ENCODE measurements at regions not wholly inside any gene's neighbourhood (a gene's known extent, or its start where the extent isn't known, plus 50 kb on each side); places are given as distances from the start of the nearest gene placed in this dataset.
"Not testable (repeated sequence)": the region's sequence is repeated elsewhere in the genome, so short reads cannot be mapped to it uniquely, and the experiment has no call there.

DNA sequence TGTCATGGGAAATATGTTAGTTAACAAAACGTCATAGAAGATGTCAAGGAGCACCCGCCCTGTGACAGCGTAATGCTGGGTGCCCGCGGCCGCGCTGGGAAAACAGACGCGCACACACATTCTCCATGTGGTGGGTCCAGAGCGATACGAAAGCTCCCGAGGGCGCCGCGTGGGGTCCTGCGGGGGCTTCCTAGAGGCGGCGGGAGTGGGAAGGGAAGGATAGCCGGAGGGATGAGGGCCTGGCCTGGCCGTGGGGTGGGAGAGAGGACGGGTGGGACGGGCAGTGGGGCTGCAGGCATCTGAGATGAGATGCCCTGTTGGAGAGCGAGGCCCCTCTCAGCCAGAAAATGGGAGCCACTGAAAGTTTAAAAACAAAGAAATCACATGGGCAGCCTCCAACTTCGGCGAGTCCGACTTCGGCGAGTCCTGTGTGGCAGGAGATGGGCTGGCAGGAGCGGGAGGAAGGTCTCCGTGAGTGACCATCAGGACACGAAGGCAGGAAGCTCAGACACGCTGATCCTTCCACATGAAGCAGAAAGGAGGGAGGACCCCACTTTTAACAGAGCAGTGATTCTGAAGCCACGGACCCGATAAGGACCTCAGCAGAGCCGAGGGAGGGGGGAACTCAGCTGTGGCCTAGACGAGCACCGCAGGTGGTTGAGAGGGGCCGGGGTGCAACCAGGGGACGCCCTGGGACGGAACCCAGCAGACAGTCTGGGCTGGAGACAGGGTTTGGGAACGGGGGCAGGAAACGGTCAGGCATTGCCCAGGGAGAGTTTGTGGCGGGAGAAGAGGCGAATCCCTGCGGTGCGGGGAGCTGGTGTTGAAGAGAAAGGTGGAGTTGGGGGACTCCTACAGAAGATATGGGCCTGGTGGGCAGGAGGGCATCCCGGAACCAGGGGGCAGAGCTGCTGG, 114.1 kb upstream of the FRMD1 start:
- no peak for DNase-seq

DNA sequence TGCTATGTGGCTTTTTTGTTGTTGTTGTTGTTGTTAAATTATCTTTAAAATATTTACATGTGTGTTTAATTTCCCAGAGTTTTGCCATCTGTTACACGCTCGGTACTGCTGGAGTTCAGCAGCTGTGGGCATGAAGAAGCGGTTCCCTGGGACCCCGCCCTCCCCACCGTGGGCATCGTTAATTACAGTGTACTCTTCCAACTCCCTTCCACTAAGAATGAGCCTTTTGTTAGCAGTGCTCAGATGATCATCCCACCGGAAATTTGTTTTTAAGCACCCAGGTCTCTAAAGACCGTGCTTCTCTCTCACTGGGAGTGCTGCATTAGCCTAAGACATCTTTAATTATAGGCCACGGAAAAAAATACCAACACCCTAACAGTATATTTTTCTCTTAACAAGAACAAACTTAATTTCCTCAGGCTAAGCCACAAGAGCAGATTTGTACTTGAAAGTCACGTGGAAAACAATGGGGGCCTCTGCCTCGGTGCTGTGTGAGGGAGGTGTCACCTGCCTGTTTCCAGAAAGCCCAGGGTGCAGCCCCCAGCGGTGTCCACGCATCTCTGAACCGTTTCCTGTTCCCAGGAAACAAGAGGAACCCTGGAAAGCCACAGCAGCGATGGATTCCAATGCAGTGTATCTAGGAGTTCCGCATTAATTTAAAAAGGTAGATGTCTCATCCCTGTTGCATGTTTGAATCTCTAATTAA, 113.3 kb upstream of the FRMD1 start:
- peak; percentile 66 for DNase-seq

DNA sequence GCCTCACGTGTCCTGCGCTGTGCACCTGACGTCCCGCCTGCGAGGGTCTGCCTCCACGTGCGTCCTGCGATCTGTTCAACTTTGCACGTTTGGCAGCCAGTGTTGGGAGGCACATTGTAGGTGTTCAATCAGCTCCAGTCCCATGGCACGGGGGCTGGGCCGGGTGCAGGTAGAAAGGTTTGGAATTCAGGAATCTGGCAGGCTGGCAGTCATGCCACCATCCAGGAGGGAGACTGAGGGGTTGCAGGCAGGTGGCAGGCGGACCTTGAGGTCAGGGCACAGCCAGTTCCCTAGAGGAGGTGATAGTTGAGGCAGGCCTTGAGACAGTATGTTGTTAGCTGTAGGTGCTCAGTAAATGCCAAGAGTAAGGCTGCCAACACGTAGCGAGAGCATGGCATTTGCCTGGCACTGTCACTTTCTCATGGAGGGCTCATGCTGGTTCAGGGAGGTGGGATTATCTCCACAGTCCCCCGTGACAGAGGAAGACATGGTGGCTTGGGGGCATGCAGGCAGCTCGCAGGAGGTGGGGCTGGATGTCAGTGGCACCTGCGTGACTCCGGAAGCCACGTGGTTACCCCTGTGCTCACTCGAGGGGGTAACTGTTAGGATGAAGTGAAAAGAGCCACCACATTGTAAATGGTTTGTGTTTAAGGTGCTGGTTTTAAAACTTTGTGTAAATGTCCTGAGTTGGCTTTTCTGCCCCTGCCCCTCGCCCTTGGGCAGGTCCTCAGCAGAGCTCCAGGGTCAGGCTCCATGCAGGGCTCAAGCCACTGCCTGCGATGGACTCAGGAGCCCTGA, 111.8 kb upstream of the FRMD1 start:
- DNase-seq: no peak

DNA sequence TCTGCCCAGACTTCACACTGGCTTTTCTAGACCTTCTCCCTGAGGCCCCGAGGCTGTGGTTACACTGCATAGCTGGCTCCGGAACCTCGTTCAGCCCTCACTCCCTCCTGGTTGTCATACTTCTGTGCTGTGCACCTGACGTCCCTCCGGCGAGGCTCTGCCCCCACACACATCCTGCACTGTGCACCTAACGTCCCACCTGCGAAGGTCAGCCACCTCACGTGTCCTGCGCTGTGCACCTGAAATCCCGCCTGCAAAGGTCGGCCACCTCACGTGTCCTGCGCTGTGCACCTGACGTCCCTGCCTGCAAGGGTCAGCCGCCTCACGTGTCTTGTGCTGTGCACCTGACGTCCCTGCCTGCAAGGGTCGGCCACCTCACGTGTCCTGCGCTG, 111.0 kb upstream of the FRMD1 start:
- no peak for DNase-seq

DNA sequence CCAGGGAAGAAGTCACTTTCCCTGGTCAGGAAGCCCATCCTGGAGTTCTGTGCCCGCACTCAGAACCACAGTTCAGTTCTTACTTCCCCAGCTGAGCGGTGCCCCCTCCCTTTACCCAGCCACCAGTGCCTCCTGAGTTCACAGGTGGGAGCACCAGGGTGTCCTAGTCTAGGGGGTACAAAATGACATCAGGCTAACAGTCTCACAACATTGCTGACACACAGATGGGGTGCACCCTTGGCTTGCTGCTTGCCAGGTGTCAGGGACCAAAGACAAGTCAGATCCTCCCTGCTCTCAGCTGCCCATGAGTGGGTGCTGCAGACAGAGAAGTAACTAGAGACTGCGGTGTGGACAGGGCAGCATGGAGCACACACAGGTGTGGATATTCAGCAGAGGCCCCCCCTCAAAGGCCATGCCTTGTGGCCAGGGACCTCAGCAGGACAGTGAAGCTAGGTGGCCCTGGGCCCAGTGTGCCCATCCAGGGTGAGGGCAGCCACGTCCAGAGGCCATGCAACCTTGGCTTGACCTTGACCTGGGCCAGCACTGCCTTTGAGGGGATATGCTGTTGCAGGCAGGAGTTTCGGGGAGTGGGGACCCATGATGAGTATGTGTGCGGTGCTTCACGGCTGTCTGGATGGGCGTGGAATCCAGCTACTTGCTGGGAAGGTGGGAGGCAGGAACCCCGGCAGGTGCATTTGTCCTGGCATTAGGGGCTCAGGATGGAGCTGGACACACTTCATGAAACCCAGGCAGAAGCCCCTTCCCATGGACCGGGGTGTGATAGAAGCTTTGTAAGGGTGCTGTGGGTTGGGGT, 110.4 kb upstream of the FRMD1 start:
- DNase-seq: no peak

DNA sequence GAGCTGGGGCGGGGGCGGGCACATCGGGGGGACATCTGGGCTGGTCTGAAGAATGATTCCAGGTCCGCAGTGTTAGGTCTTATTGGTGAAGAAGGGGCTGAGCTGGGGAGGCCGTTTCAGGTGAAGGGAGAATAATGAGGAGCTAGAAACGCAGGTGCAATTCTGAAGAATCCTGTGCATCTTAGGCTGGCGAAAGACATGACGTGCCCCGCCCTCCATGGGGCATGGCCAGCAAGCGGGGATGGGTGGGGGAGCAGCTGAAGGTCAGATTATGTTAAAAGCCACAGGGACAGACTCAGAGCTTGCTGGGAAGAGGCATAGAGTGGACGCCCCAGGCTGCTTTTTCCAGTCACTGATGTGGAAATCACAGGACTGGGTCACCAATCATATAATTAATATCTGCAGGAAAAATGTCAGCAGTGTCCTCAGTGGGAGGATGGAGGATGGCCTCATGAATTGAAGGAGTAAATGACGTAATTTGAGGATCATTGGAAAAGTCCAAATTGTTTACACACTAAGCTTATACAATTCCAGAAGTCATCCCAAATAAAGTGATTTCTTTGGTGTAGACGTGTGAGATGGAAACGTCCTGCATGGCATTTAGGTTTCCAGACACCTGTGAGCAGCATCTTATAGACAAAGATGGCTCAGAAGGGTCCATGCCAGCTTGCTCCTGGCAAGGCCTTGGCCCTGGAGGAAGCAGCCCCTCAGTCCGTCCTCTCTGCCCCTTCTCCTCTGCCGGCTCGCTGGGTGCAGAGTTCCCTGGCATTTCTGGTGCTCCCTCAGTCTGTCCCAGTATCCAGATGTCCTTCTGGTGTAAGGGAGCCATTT, 109.6 kb upstream of the FRMD1 start:
- no peak for DNase-seq

DNA sequence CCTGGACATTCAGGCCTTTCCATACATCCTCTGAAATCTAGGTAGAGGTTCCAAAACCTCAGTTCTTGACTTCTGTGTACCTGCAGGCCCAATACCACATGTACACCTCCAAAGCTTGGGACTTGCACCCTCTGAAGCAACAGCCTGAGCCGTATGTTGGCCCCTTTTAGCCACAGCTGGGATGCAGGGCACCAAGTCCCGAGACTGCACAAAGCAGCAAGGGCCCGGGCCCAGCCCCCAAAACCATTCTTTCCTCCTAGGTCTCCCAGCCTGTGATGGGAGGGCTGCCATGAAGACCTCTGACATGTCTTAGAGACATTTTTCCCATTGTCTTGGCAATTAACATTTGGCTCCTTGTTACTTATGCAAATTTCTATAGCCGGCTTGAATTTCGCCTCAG, 107.4 kb upstream of the FRMD1 start:
- DNase-seq: no peak

DNA sequence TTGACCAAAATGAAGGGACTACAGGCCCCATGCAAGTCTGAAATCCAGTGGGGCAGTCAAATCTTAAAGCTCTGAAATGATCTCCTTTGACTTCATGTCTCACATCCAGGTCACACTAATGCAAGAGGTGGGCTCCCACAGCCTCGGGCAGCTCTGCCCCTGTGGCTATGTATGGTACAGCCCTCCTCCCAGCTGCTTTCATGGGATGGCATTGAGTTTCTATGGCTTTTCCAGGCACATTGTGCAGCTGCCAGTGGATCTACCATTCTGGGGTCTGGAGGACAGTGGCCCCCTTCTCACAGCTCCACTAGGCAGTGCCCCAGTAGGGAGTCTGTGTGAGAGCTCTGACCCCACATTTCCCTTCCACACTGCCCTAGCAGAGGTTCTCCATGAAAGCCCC, 107.0 kb upstream of the FRMD1 start:
- DNase-seq: not testable (repeated sequence)

DNA sequence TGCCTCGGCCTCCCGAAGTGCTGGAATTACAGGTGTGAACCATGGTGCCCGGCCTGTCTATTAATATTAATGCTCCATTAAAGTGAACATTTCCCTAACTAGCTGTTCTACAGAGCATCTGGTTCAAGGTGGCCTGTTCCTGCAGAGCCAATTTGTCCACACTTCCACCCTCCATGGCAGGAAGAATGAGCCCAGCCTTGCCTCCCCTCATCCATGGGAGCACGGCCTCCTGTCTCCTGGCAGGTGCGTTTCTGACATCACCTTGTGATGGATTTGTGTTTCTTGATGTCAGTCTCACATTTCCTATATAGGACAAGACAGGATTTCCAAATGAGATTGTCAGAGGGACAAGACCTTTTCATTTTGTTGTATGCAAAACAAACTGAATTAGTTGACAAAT, 105.7 kb upstream of the FRMD1 start:
- DNase-seq: no peak

DNA sequence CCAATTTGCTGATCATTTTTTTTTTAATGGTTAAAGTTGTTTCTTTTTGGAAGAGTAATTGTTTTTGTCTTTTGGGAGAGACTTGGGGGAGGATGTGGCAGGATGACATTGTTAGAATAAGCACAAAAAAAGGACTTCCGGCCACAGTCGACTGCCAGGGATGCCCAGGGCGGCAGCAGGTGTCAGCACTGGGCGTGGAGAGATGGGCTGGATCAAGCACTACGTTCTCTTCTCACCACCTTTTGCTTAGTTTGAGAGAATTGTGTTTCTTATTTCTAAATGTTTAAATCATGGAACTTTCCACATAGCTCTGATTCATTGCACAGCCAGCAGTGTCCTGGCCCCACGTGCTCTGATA, 104.6 kb upstream of the FRMD1 start:
- DNase-seq: no peak

DNA sequence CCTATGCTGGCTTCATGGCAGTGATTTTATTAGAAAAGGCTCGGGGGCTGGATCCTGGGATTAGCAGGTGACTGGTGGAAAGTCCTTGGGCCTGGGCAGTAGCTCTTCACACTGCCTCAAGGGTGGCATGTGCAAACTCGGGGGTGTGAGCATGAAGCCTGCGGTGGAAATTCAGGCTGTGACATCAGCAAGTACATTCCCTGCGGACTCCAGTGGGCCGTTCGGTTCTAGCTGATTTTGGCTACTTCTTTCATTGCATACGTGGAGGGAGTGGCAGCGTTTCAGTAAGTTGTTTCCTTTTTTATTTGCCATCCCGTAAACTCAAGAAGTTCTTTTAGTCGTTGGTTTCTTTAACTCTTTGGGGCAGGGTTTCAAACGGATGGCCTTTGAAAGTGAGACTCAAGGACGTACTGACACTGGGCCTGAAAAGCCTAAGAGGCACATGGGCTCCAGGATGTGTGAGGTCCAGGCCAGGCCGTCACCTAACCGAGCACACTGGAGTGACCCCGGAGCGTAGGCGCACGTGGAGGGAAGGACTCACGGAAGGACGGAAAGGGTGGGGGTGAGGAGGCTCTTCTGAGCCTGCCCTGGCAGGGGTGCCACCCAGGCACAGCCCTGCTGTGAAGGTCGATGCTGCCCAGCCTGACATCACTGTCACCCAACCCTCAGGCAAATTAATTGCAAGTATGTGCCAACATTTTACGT, 104.0 kb upstream of the FRMD1 start:
- DNase-seq: no peak

DNA sequence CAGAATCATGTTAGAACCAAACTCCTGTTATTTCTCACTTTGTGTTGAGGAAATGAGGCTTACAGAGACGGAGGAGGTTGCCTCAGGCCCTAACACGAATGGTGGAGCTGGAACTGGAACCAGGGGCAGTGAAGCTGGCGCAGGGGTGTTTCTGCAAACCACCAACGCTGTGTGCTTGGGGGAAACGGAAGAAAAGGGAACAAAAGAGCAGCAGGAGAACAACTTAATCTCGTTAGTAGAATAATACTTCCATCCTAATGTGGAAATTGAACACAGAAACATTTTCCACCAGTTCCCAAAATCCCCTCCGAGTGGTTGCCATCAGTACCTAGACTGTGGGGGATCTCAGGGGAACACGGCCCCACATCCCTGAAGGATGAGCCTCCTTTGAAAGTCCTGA, 103.4 kb upstream of the FRMD1 start:
- DNase-seq: no peak

DNA sequence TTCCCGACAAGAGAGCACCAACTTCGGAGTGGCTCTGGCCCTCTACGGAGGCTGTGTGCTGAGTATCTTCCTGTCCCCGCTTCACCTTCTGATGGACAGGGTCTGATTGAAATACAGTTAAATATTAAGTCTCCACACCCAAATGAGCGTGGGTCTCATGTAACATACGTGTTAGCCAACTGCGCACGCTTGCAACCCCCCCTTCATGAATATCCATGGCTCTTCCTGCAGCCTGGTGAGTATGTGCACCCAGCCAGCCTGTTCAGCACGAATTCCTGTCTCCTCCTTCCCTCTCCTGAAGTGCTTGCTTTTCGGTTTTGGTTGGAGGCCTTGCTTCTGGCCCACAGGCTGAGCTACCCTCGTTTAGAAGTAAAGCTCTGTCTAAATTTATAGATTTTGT, 102.9 kb upstream of the FRMD1 start:
- DNase-seq: no peak

DNA sequence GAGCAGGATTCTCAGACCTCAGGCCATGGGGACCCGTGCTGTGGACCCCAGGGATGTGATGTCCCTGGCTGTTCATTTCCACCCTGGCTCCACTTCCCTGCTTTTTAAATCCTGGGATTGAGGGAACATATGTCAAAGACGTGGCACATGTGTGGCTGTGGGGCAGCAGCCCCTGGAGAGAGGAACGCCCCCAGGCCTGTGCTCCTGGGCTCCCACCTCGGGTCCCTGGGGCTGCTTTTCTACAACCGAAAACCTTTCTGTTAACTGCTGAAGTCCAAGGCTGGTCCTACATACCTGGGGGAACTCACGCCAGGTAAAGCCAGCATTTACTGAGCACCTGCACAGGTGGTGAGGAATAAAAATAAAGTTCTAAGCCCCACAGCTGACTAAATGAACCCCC, 102.3 kb upstream of the FRMD1 start:
- no peak for DNase-seq

DNA sequence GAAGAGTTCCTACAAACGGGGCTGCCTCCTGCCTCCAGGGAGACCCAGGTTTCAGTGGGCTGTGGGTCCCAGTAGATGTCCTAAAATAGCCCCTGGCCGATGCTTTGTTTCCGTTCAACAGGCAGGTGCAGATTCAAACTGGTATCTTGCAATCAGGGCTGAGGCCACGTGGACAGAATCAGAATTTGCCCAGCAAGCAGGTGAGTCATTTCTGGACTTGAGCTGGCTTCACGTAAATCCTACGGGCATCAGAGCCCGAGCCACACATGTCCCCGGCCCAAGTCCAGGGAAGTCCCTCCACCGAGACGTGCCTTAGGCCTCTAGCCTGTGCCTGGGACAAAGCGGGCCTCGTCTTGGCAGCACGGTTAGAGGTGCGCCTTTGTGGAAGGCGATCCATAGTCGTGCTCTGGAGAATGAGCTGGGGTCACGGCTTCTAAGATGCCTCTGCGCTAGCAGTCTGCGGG, 101.6 kb upstream of the FRMD1 start:
- no peak for DNase-seq

DNA sequence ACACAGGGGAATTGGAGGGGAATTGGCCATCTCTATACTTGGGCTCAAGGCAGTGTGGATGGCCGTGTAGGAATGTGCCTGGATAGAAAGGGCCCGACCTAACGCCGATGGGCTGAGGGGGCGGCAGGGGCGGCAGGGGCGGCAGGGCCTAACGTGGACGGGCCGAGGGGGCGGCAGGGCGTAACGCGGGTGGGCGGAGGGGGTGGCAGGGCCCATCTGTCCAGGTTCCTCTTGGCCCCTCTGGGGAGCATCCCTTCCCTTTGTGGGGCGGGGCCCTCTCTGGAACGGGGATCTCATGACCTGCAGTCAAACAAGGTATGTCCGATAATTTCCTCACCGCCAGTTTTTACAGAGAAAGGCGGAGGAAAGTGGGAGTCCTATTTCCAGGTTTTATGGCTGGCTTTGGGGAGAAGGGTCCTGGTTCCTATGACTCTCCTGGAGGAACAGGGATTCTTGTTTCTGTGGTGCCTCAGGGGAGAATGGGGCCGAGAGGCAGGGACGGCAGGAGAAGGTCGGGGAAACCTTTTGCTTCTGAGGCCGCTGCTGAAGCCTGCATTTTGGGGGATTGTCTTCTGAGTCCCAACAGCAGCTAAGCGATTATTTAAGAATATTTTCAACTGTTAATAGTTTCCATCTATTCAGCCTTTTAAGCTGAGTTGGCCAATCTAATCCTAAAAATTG, 100.8 kb upstream of the FRMD1 start:
- DNase-seq: no peak

DNA sequence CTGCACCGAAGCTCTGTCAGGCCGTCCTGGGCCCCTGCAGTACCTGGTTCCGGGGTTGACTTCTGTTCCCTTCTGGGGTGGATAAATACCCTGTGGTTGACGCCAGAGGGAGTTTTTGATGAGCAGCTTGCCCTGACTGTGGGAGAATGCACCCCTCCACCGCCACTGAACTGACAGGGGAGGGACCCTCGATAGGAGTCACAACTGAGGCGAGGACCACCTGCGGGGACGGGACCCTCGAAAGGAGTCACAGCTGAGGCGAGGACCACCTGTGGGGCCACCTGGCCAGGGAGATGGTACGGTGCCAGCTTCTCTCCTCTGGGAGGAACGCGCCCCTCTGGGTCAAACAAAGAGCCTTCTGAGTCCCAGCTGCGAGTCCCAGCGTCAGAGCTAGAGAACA, 100.1 kb upstream of the FRMD1 start:
- no peak for DNase-seq

DNA sequence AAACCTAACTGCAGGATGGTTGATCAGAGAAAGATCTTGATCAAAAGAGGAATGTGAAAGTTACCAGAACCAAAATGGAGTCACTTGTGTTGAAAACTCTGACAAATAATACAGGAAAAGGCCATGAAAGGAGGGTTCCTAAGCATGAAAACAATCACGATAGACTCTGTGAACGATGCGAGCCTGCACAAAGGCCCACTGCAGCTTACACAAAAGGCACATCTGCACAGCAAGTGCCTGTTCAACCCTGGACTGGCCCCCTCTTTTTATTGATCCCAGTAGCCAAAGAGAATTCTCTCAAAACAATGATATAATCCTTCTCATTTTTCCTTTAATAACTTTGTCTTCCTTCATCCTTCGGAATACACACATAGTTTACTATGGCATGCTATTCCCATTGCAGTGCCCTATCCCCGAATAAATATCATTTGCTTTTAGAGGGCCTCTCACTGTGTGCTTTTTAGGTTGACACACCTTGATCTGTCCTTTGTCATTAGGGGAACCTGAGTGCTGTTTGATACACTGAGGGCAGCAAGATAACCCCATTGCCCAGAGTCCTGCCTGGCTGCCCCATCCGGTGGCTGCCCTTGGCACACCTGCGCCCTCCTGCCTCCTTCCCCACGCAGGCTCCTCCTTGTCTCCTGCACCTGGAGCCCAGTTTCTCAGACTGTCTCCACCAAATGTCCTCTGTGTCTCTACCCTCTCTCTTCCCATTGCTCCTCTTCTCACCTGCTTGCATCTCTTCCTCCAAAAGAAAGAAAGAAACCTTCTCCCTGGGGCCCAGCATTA, 98.3 kb upstream of the FRMD1 start:
- no peak for DNase-seq

DNA sequence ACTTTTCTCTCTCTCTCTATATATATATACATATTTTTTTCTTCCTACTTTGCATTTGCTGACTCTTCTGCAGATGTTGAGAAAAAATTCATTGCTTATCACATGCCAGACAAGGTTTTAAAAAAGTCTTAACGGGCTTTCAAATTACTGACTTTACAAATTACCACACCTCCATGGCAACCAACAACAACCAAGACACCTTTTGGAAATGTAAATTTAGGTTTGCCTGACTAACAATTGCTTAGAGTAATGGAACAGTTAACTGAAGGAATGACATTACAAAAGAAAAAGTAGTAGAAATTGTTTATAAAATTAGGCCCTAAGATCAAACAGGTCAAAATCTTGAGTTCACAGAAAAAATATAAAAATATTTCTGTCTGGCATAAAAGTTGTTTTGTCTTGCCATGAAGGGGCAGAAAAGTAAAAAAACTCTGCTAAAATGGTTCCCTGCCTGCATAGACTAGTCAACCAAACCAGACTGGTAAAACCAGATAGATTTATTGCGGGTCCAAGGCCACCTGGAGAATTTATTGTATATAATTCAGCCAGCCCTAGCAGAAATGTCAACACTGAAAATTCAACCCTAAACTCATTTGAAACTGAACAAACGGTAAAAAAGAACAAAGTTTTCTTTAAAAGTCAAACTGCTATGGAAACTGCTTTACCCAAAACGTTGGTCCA, 92.8 kb upstream of the FRMD1 start:
- no peak for DNase-seq

All from NCI-H1092 (cell line).